ENCODE measurements at regions not wholly inside any gene's neighbourhood (a gene's known extent, or its start where the extent isn't known, plus 50 kb on each side); places are given as distances from the start of the nearest gene placed in this dataset.

DNA sequence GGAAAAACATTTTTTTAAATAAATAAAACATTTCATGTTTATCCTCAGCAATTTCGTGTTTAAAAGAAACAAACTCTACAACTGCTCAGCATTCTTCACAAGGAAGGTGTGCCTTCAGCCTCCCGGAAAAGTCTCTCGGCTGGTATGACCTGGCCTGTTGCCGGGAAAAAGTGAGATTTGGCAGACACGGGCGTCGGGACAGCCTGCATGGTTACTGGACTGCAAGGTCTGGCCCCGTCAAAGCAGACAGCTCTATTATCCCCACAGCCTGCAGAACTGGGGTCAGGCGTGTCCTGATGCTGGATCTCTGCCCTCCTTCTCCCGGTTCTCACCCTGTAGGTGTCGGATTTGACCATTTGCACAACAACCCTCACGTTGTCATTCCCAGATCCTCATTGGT lies 120.3 kb upstream of the SPATA31C2 start:
- TF ChIP-seq POLR2A (IDR thresholded peaks at IDR 0.05) = no peak
- TF ChIP-seq, protein P1, sequence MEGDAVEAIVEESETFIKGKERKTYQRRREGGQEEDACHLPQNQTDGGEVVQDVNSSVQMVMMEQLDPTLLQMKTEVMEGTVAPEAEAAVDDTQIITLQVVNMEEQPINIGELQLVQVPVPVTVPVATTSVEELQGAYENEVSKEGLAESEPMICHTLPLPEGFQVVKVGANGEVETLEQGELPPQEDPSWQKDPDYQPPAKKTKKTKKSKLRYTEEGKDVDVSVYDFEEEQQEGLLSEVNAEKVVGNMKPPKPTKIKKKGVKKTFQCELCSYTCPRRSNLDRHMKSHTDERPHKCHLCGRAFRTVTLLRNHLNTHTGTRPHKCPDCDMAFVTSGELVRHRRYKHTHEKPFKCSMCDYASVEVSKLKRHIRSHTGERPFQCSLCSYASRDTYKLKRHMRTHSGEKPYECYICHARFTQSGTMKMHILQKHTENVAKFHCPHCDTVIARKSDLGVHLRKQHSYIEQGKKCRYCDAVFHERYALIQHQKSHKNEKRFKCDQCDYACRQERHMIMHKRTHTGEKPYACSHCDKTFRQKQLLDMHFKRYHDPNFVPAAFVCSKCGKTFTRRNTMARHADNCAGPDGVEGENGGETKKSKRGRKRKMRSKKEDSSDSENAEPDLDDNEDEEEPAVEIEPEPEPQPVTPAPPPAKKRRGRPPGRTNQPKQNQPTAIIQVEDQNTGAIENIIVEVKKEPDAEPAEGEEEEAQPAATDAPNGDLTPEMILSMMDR (IDR thresholded peaks at IDR 0.05) = no peak
